Liver (tissue), 8 donors: ENCODE measurements at regions not wholly inside any gene's neighbourhood (a gene's known extent, or its start where the extent isn't known, plus 50 kb on each side); places are given as distances from the start of the nearest gene placed in this dataset.

Source experiments
- DNase-seq: peaks from one replicate; pipeline ENCODE4 v3.0.0-alpha.2; 2017; ENCODE audit warnings: low spot score
- H3K27ac ChIP-seq, 2 donors: one replicate each; pipeline ENCODE4 v1.7.0; 2013; ENCODE audit warnings: inconsistent platforms in 2 of 2, low read length in 2 of 2, control low read depth in 1 of 2, low read depth in 1 of 2, mild to moderate bottlenecking in 1 of 2
- H3K27me3 ChIP-seq, 4 donors: one replicate each; pipeline versions ENCODE4 v1.6.1 to v1.7.0; 2013; ENCODE audit warnings: low read length in 3 of 4, inconsistent platforms in 1 of 4, mild to moderate bottlenecking in 1 of 4, moderate library complexity in 1 of 4; ENCODE audit not compliant: control insufficient read depth in 4 of 4, insufficient read depth in 4 of 4
- H3K36me3 ChIP-seq, 4 donors: one replicate each; pipeline versions ENCODE4 v1.6.1 to v1.7.0; 2013; ENCODE audit warnings: low read length in 3 of 4, mild to moderate bottlenecking in 3 of 4, low read depth in 1 of 4, moderate library complexity in 1 of 4; ENCODE audit not compliant: control insufficient read depth in 4 of 4, insufficient read depth in 3 of 4
- H3K4me1 ChIP-seq, 4 donors: one replicate each; pipeline versions ENCODE4 v1.6.1 to v1.7.0; 2013; ENCODE audit warnings: low read length in 3 of 4, mild to moderate bottlenecking in 3 of 4, moderate library complexity in 1 of 4; ENCODE audit not compliant: control insufficient read depth in 4 of 4, insufficient read depth in 4 of 4
- H3K4me3 ChIP-seq, 3 donors: one replicate each; pipeline versions ENCODE4 v1.6.1 to v1.7.0; 2013; ENCODE audit warnings: low read length in 3 of 3, control low read depth in 1 of 3, low read depth in 1 of 3, mild to moderate bottlenecking in 1 of 3
- H3K9ac ChIP-seq, 2 donors: one replicate each; pipeline ENCODE4 v1.7.0; 2013; ENCODE audit warnings: low read length in 2 of 2, mild to moderate bottlenecking in 2 of 2, moderate library complexity in 2 of 2, control low read depth in 1 of 2, low read depth in 1 of 2
- H3K9me3 ChIP-seq, 4 donors: one replicate each; pipeline versions ENCODE4 v1.6.1 to v1.7.0; 2013; ENCODE audit warnings: low read length in 3 of 4; ENCODE audit not compliant: control insufficient read depth in 4 of 4
- ATF3 ChIP-seq: IDR thresholded peaks from 2 replicates; pipeline ENCODE4 v1.6.1; 2016; ENCODE audit warnings: antibody characterized with exemption
- CTCF ChIP-seq: fragments of 150-350 bp; IDR thresholded peaks from 2 replicates; pipeline ENCODE4 v1.5.1; 2017; ENCODE audit warnings: improper control_type of control experiment, low read depth, low read length; ENCODE audit not compliant: missing input control
- EGR1 ChIP-seq, 2 donors: IDR thresholded peaks; 2 replicates each; pipeline ENCODE4 v1.6.1; 2016 to 2018; ENCODE audit warnings: antibody characterized with exemption in 2 of 2, low read depth in 2 of 2
- FOXA1 ChIP-seq: IDR thresholded peaks from 2 replicates; pipeline ENCODE4 v1.6.1; 2016; ENCODE audit warnings: antibody characterized with exemption
- FOXA2 ChIP-seq: IDR thresholded peaks from 2 replicates; pipeline ENCODE4 v1.6.1; 2016; ENCODE audit warnings: antibody characterized with exemption
- GABPA ChIP-seq, 2 donors: IDR thresholded peaks in 1 of 2; conservative IDR thresholded peaks in 1 of 2; 2 replicates each; pipeline ENCODE4 v1.6.1; 2016; ENCODE audit warnings: antibody characterized with exemption in 2 of 2, mild to moderate bottlenecking in 1 of 2, moderate library complexity in 1 of 2
- HNF4A ChIP-seq, 2 donors: conservative IDR thresholded peaks; 2 replicates each; pipeline ENCODE4 v1.6.1; 2016; ENCODE audit warnings: antibody characterized with exemption in 2 of 2, mild to moderate bottlenecking in 2 of 2
- HNF4G ChIP-seq: IDR thresholded peaks from 2 replicates; pipeline ENCODE4 v1.6.1; 2016; ENCODE audit warnings: antibody characterized with exemption
- JUND ChIP-seq, 2 donors: IDR thresholded peaks; 2 replicates each; pipeline ENCODE4 v1.6.1; 2016; ENCODE audit warnings: antibody characterized with exemption in 2 of 2
- MAX ChIP-seq: IDR thresholded peaks from 2 replicates; pipeline ENCODE4 v1.6.1; 2016; ENCODE audit warnings: antibody characterized with exemption
- NR2F2 ChIP-seq: IDR thresholded peaks from 2 replicates; pipeline ENCODE4 v1.6.1; 2016; ENCODE audit warnings: antibody characterized with exemption
- RAD21 ChIP-seq, 2 donors: IDR thresholded peaks; 2 replicates each; pipeline ENCODE4 v1.6.1; 2016; ENCODE audit warnings: antibody characterized with exemption in 2 of 2, mild to moderate bottlenecking in 2 of 2
- REST ChIP-seq: IDR thresholded peaks from 2 replicates; pipeline ENCODE4 v1.6.1; 2016; ENCODE audit warnings: antibody characterized with exemption, mild to moderate bottlenecking
- RXRA ChIP-seq, 2 donors: IDR thresholded peaks; 2 replicates each; pipeline ENCODE4 v1.6.1; 2017 to 2018; ENCODE audit warnings: antibody characterized with exemption in 2 of 2, mild to moderate bottlenecking in 1 of 2
- SP1 ChIP-seq: IDR thresholded peaks from 2 replicates; pipeline ENCODE4 v1.6.1; 2018; ENCODE audit warnings: antibody characterized with exemption, mild to moderate bottlenecking
- TAF1 ChIP-seq: conservative IDR thresholded peaks from 2 replicates; pipeline ENCODE4 v1.6.1; 2016; ENCODE audit warnings: antibody characterized with exemption, mild to moderate bottlenecking
- YY1 ChIP-seq: IDR thresholded peaks from 2 replicates; pipeline ENCODE4 v1.6.1; 2016; ENCODE audit warnings: antibody characterized with exemption, mild to moderate bottlenecking
- ZBTB33 ChIP-seq: IDR thresholded peaks from 2 replicates; pipeline ENCODE4 v1.6.1; 2016; ENCODE audit warnings: antibody characterized with exemption
- WGBS: extraction: QIAGEN DNeasy Blood & Tissue Kit; methylation state at CpG from one replicate; pipeline ENCODE4 v1.1.7; 2013; 5-methylcytosine and 5-hydroxymethylcytosine counted together
- donor health status: healthy.
- donor health status: healthy.
- donor health status: healthy.
- donor health status: healthy.
- donor health status: healthy.

GRCh38 chr3:164468055-164468454, 610.2 kb downstream of the SI start:
- H3K36me3 ChIP-seq = no peaks in the 10 kb centered on the region
- H3K9ac ChIP-seq = no peak overlapping the region
- no peaks in the 10 kb centered on the region for H3K9me3 ChIP-seq
- no peaks in the 10 kb centered on the region for H3K27me3 ChIP-seq
- peaks cover 0 to 4% (median 1%) of the 10 kb centered on the region in 4 donors for H3K4me1 ChIP-seq
- H3K27ac ChIP-seq = no peak overlapping the region
- DNase-seq = no peak
- H3K4me3 ChIP-seq = no peak overlapping the region
- WGBS = 71% methylated on average over 6 of the region's 6 CpGs
- TF ChIP-seq RAD21 (IDR thresholded peaks at IDR 0.05) (no peak), FOXA2 (no peak), GABPA (IDR thresholded peaks at IDR 0.05 in 1 of 2, conservative IDR thresholded peaks at IDR 0.05 in 1 of 2) (no peak), MAX (no peak), HNF4A (conservative IDR thresholded peaks at IDR 0.05) (no peak), YY1 (no peak), CTCF (no peak), FOXA1 (no peak), HNF4G (no peak), ZBTB33 (no peak), EGR1 (IDR thresholded peaks at IDR 0.05; ENCODE audit: low read depth in 2 of 2) (no peak), SP1 (no peak), RXRA (IDR thresholded peaks at IDR 0.05) (no peak), TAF1 (no peak), JUND (IDR thresholded peaks at IDR 0.05) (no peak), REST (no peak), ATF3 (no peak), NR2F2 (no peak)

- Histone ChIP-seq H3K27ac (no peak overlapping the region), H3K4me3 (no peak overlapping the region), H3K27me3 (no peaks in the 10 kb centered on the region), H3K4me1 (peaks cover 0 to 4% (median 1%) of the 10 kb centered on the region in 4 donors), H3K9ac (no peak overlapping the region), H3K9me3 (no peaks in the 10 kb centered on the region), H3K36me3 (no peaks in the 10 kb centered on the region)
- TF ChIP-seq HNF4A (conservative IDR thresholded peaks at IDR 0.05) = no peak
- DNase-seq = no peak
- 49% methylated on average over 1 of the region's 1 CpG for WGBS
Measured at GRCh38 chr3:164467007-164467406, 611.3 kb downstream of the SI start.
